Left renal pelvis (tissue), 4 donors: ENCODE measurements at regions not wholly inside any gene's neighbourhood (a gene's known extent, or its start where the extent isn't known, plus 50 kb on each side); places are given as distances from the start of the nearest gene placed in this dataset.

Source experiments
- DNase-seq, 4 donors: peaks; one replicate each; pipeline ENCODE4 v3.0.0-alpha.2; 2013; ENCODE audit warnings: low read depth in 4 of 4, low spot score in 3 of 4

- no peak for DNase-seq
Measured at GRCh38 chr4:180054291-180054690, 2188.9 kb upstream of the TENM3 start.

GRCh38 chr4:180057299-180057721, 2185.9 kb upstream of the TENM3 start:
- no peak for DNase-seq

- no peak for DNase-seq
Measured at GRCh38 chr4:180057891-180058671, 2185.1 kb upstream of the TENM3 start.

- DNase-seq = peak in 2 of 4 donors; percentile 53 to 66
Measured at GRCh38 chr4:180058691-180059215, 2184.4 kb upstream of the TENM3 start.

GRCh38 chr4:180059216-180059881, 2183.9 kb upstream of the TENM3 start:
- DNase-seq = no peak

- no peak for DNase-seq
Measured at GRCh38 chr4:180060159-180060889, 2182.9 kb upstream of the TENM3 start.

GRCh38 chr4:180081072-180081471, 2162.1 kb upstream of the TENM3 start:
- DNase-seq = no peak

- DNase-seq = no peak
Measured at GRCh38 chr4:180084561-180084960, 2158.6 kb upstream of the TENM3 start.

- DNase-seq = no peak
Measured at GRCh38 chr4:180086480-180087190, 2156.6 kb upstream of the TENM3 start.

GRCh38 chr4:180098586-180098985, 2144.6 kb upstream of the TENM3 start:
- no peak for DNase-seq

- no peak for DNase-seq
Measured at GRCh38 chr4:180099957-180100356, 2143.2 kb upstream of the TENM3 start.

- no peak for DNase-seq
Measured at GRCh38 chr4:180100433-180101344, 2142.5 kb upstream of the TENM3 start.

GRCh38 chr4:180101348-180102083, 2141.7 kb upstream of the TENM3 start:
- DNase-seq = no peak

GRCh38 chr4:180103794-180104193, 2139.4 kb upstream of the TENM3 start:
- no peak for DNase-seq

- DNase-seq = no peak
Measured at GRCh38 chr4:180105362-180105761, 2137.8 kb upstream of the TENM3 start.

GRCh38 chr4:180106122-180106521, 2137.1 kb upstream of the TENM3 start:
- no peak for DNase-seq

GRCh38 chr4:180106997-180107396, 2136.2 kb upstream of the TENM3 start:
- DNase-seq = no peak

- no peak for DNase-seq
Measured at GRCh38 chr4:180116840-180117239, 2126.4 kb upstream of the TENM3 start.

GRCh38 chr4:180120068-180120467, 2123.1 kb upstream of the TENM3 start:
- DNase-seq = no peak
